Heart left ventricle (tissue), 13 donors: ENCODE measurements at regions not wholly inside any gene's neighbourhood (a gene's known extent, or its start where the extent isn't known, plus 50 kb on each side); places are given as distances from the start of the nearest gene placed in this dataset.

ENCODE experiments used
- CTCF ChIP-seq, 12 donors: fragments of 200-600 bp; sonication (generic) in 4 of 12; IDR thresholded peaks; one replicate each; pipeline versions ENCODE4 v1.5.0 to v1.8.0; 2018 to 2022; ENCODE audit warnings: antibody characterized with exemption in 12 of 12, mild to moderate bottlenecking in 5 of 12
- POLR2A ChIP-seq, 2 donors: fragments of 450-650 bp; IDR thresholded peaks; one replicate each; pipeline ENCODE4 v1.6.1; 2017; ENCODE audit warnings: antibody characterized with exemption in 2 of 2, mild to moderate bottlenecking in 2 of 2, moderate library complexity in 2 of 2
- donor health status: ischemic (EF 13 %, LVEDD 7.1; RV severe dilation, severe dysfunction).
- donor health status: DM: no; HTN: yes; CAD: no.
- donor health status: DM: no; HTN: no; CAD: no.
- donor health status: ischemic (EF 25% LVEDD 6.9; RV normal size, moderate dysfunction).
- donor health status: ischemic (EF 25% LVEDD 5.7; RV mildly dilated, moderate dysfunction).
- donor health status: ischemic (EF 35%, LVEDD 5.7; RV mildly dilated, moderate dysfunction).
- donor health status: nonischemic (EF 11% LVEDD 7.7; RV severe dilation, severe dysfunction).
- donor health status: DM: yes; HTN: yes; CAD: no.
- donor health status: PGD.
- donor health status: ischemic (EF 29% LVEDD 5.4; RV normal size, mild dysfunction).
- donor health status: nonischemic (EF 23%, LVEDD 6.1; RV moderate dilation, normal function).

DNA sequence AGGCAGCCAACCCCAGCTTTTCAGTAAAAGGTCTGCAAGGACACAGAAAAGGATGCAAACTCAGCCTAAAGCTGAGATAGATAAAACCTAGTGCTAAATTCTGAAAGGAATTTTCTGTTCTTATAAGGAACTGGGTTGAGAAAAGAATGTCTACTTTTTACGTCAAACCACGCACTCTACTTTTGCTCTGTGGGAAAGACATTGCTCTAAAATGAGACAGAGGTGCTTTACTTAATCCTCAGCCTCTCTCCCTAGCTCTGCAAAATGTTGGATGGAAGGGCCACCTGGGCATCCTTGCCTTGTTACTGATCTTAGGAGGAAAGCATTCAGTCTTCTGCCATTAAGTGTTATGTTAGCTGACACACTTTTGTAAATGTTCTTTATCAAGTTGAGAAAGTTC, 72.1 kb upstream of the LINC00305 start:
- TF ChIP-seq CTCF (IDR thresholded peaks at IDR 0.05) (no peak), POLR2A (IDR thresholded peaks at IDR 0.05) (no peak)
